Activated CD4-positive, alpha-beta T cell treated with anti-CD3 and anti-CD28 coated beads, Interleukin-2, amount 50 U/mL, for 1 hour (primary cell): ENCODE measurements at regions not wholly inside any gene's neighbourhood (a gene's known extent, or its start where the extent isn't known, plus 50 kb on each side); places are given as distances from the start of the nearest gene placed in this dataset.

Experiments used
- DNase-seq: peaks from one replicate; pipeline ENCODE4 v3.0.0-alpha.2; 2020

GRCh38 chr18:38460657-38461056, 895.1 kb upstream of the CELF4 start:
- DNase-seq: no peak

GRCh38 chr18:38459131-38459994, 893.8 kb upstream of the CELF4 start:
- DNase-seq: no peak

- no peak for DNase-seq
Measured at GRCh38 chr18:38458698-38459097, 893.1 kb upstream of the CELF4 start.

GRCh38 chr18:38456253-38456652, 890.7 kb upstream of the CELF4 start:
- no peak for DNase-seq

GRCh38 chr18:38454764-38455469, 889.3 kb upstream of the CELF4 start:
- no peak for DNase-seq

- DNase-seq: no peak
Measured at GRCh38 chr18:38453880-38454279, 888.3 kb upstream of the CELF4 start.

- no peak for DNase-seq
Measured at GRCh38 chr18:38450876-38451275, 885.3 kb upstream of the CELF4 start.

- DNase-seq: no peak
Measured at GRCh38 chr18:38445804-38446145, 880.2 kb upstream of the CELF4 start.

GRCh38 chr18:38444971-38445803, 879.6 kb upstream of the CELF4 start:
- DNase-seq: no peak

- no peak for DNase-seq
Measured at GRCh38 chr18:38427736-38428135, 862.1 kb upstream of the CELF4 start.

- no peak for DNase-seq
Measured at GRCh38 chr18:38427234-38427633, 861.6 kb upstream of the CELF4 start.

- DNase-seq: no peak
Measured at GRCh38 chr18:38421872-38422615, 856.4 kb upstream of the CELF4 start.

GRCh38 chr18:38421021-38421420, 855.4 kb upstream of the CELF4 start:
- DNase-seq: no peak

- DNase-seq: no peak
Measured at GRCh38 chr18:38420611-38421010, 855.0 kb upstream of the CELF4 start.

GRCh38 chr18:38415811-38416210, 850.2 kb upstream of the CELF4 start:
- DNase-seq: no peak

GRCh38 chr18:38413193-38413592, 847.6 kb upstream of the CELF4 start:
- no peak for DNase-seq

- DNase-seq: no peak
Measured at GRCh38 chr18:38406607-38407006, 841.0 kb upstream of the CELF4 start.

- no peak for DNase-seq
Measured at GRCh38 chr18:38402509-38402908, 836.9 kb upstream of the CELF4 start.

- no peak for DNase-seq
Measured at GRCh38 chr18:38397094-38397493, 831.5 kb upstream of the CELF4 start.

GRCh38 chr18:38386146-38386545, 820.5 kb upstream of the CELF4 start:
- DNase-seq: no peak

- DNase-seq: no peak
Measured at GRCh38 chr18:38369772-38370690, 804.4 kb upstream of the CELF4 start.

- DNase-seq: no peak
Measured at GRCh38 chr18:38368886-38369285, 803.3 kb upstream of the CELF4 start.
